OCI-LY3 (cell line): ENCODE measurements at regions not wholly inside any gene's neighbourhood (a gene's known extent, or its start where the extent isn't known, plus 50 kb on each side); places are given as distances from the start of the nearest gene placed in this dataset.

Source experiments
- H2AFZ ChIP-seq: fragments of 200-600, 300-600 bp; shearing (Covaris generic); 2 replicates; pipeline ENCODE4 v1.6.0; 2014; ENCODE audit warnings: antibody characterized with exemption, low read depth, low read length
- H3K27ac ChIP-seq: fragments of 200-600, 300-600 bp; sonication (generic); 2 replicates; pipeline ENCODE4 v1.5.1; 2014; ENCODE audit warnings: mild to moderate bottlenecking, low read length, moderate library complexity, mixed read lengths
- H3K27me3 ChIP-seq: fragments of 200-600, 300-600 bp; sonication (generic); 2 replicates; pipeline ENCODE4 v1.6.1; 2014; ENCODE audit warnings: low read depth, low read length, mixed read lengths
- H3K36me3 ChIP-seq: fragments of 200-600, 300-600 bp; sonication (generic); replicated peaks from 2 replicates; pipeline ENCODE3; 2014; ENCODE audit warnings: low read depth, low read length, mixed read lengths
- H3K4me1 ChIP-seq: fragments of 300-600, 200-600 bp; sonication (generic); 2 replicates; pipeline ENCODE4 v1.6.1; 2014; ENCODE audit warnings: low read length, mixed read lengths
- H3K4me2 ChIP-seq: fragments of 200-600, 300-600 bp; sonication (generic); 2 replicates; pipeline ENCODE4 v1.6.1; 2014; ENCODE audit warnings: low read length, mixed read lengths
- H3K4me3 ChIP-seq: fragments of 300-600, 200-600 bp; sonication (generic); 2 replicates; pipeline ENCODE4 v1.5.1; 2014; ENCODE audit warnings: antibody characterized with exemption, mild to moderate bottlenecking, low read length, moderate library complexity
- H3K79me2 ChIP-seq: fragments of 300-600, 200-600 bp; shearing (Covaris generic); 2 replicates; pipeline ENCODE4 v1.6.1; 2014; ENCODE audit warnings: mild to moderate bottlenecking, low read length, mixed read lengths
- H3K9ac ChIP-seq: fragments of 300-600, 200-600 bp; shearing (Covaris generic); 2 replicates; pipeline ENCODE4 v1.6.0; 2014; ENCODE audit warnings: mild to moderate bottlenecking, low read length, moderate library complexity
- H3K9me3 ChIP-seq: fragments of 200-600, 300-600 bp; shearing (Covaris generic); 2 replicates; pipeline ENCODE4 v1.6.1; 2014; ENCODE audit warnings: low read length, mixed read lengths; ENCODE audit not compliant: insufficient read depth
- H4K20me1 ChIP-seq: fragments of 200-600, 300-600 bp; sonication (generic); 2 replicates; pipeline ENCODE4 v1.6.1; 2016; ENCODE audit warnings: low read length, mixed read lengths; ENCODE audit not compliant: insufficient read depth
- CTCF ChIP-seq: fragments of 200-600, 300-600 bp; sonication (generic); IDR thresholded peaks from 2 replicates; pipeline ENCODE4 v1.5.1; 2014; ENCODE audit warnings: antibody characterized with exemption, low read length, low read depth
- EZH2phosphoT487 ChIP-seq: fragments of 200-600 bp; shearing (Covaris generic); IDR thresholded peaks from 2 replicates; pipeline ENCODE4 v1.6.1; 2018; ENCODE audit warnings: antibody characterized with exemption, mixed run types, low read depth

- Histone ChIP-seq H3K9me3 (no peaks in the 10 kb centered on the region), H3K27me3 (peaks cover 60% of the 10 kb centered on the region), H3K4me1 (peaks cover 35% of the 10 kb centered on the region), H4K20me1 (peaks cover 28% of the 10 kb centered on the region), H3K9ac (no peak overlapping the region), H2AFZ (no peak overlapping the region), H3K4me3 (no peak overlapping the region), H3K27ac (no peak overlapping the region), H3K36me3 (no peaks in the 10 kb centered on the region), H3K4me2 (no peak overlapping the region), H3K79me2 (no peaks in the 10 kb centered on the region)
- no peak for TF ChIP-seq CTCF
- TF ChIP-seq EZH2phosphoT487: no peak
Observed at GRCh38 chr14:56000846-56001245, 117.4 kb upstream of the PELI2 start.

DNA sequence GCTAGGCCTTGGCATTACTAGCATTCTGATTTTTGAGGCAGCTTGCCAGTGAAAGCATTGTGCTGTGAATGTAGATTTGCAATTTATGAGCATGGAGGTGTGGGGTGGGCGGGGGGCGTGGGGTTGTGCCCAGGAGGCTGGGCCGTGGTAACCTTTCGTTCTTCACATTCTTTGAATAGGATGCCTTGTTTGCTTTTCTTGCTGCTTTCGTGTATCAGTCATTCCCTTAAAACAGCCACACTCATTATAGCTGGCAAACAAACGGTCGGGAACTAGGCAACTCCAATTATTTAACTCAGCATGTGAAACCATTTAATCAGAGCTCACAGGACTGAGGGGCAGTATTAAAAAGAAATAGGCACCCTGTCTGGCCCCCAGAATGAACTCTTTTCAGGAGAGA lies 115.9 kb upstream of the PELI2 start:
- Histone ChIP-seq H3K4me3 (no peak overlapping the region), H3K79me2 (no peaks in the 10 kb centered on the region), H4K20me1 (peaks cover 33% of the 10 kb centered on the region), H2AFZ (no peak overlapping the region), H3K27ac (no peak overlapping the region), H3K36me3 (no peaks in the 10 kb centered on the region), H3K9ac (no peak overlapping the region), H3K4me1 (peaks cover 40% of the 10 kb centered on the region), H3K9me3 (no peaks in the 10 kb centered on the region), H3K27me3 (peaks cover 62% of the 10 kb centered on the region), H3K4me2 (no peak overlapping the region)
- TF ChIP-seq EZH2phosphoT487: no peak
- TF ChIP-seq CTCF: no peak

- H3K36me3 ChIP-seq: no peaks in the 10 kb centered on the region
- TF ChIP-seq CTCF (peak; percentile 7; the same call in 1 of the 2 replicates), EZH2phosphoT487 (no peak; the same call in 1 of the 2 replicates)
- peak overlapping the region; percentile 37 for H3K4me2 ChIP-seq
- no peak overlapping the region for H2AFZ ChIP-seq
- no peak overlapping the region for H3K9ac ChIP-seq
- H3K27ac ChIP-seq: no peak overlapping the region
- peaks cover 67% of the 10 kb centered on the region for H3K27me3 ChIP-seq
- peaks cover 40% of the 10 kb centered on the region for H3K4me1 ChIP-seq
- no peaks in the 10 kb centered on the region for H3K9me3 ChIP-seq
- no peak overlapping the region for H3K4me3 ChIP-seq
- no peaks in the 10 kb centered on the region for H3K79me2 ChIP-seq
- peaks cover 33% of the 10 kb centered on the region for H4K20me1 ChIP-seq
Observed at GRCh38 chr14:56002876-56003625, 115.2 kb upstream of the PELI2 start.

GRCh38 chr14:56004323-56004722 lies 113.9 kb upstream of the PELI2 start:
- no peak for TF ChIP-seq CTCF
- TF ChIP-seq EZH2phosphoT487: no peak
- Histone ChIP-seq H3K9ac (no peak overlapping the region), H3K27ac (no peak overlapping the region), H3K4me3 (peak overlapping the region; percentile 42), H4K20me1 (peaks cover 33% of the 10 kb centered on the region), H3K36me3 (no peaks in the 10 kb centered on the region), H3K79me2 (no peaks in the 10 kb centered on the region), H3K4me1 (peaks cover 40% of the 10 kb centered on the region), H2AFZ (no peak overlapping the region), H3K9me3 (no peaks in the 10 kb centered on the region), H3K27me3 (peaks cover 69% of the 10 kb centered on the region), H3K4me2 (peak overlapping the region; percentile 64)
